ENCODE measurements at regions not wholly inside any gene's neighbourhood (a gene's known extent, or its start where the extent isn't known, plus 50 kb on each side); places are given as distances from the start of the nearest gene placed in this dataset.

DNA sequence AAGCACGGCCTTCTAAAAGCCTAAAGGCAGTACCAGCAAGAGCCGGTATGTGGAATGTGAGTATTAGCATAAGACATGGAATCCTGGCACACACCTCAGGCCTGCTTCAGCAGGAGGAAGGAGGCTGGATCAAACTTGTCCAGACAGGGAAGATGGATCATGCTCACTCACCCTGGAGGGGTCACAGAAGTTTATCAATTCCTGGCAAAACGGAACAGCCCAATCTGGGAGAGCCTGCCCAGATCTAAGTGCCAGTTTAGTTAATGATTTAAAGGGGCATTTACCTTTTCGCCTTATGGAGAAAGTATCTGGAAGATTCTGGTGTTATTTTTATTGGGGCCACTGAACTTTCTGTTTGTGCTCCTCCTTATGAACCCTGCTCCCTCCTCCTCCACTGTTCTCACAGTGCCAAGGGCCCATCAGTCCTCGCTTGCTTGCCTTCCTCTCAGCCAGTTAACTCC, 58.3 kb upstream of the NFE2L2 start:
- no peak overlapping the region for H3K27ac Mint-ChIP-seq
- Histone ChIP-seq H3K27ac (ENCODE audit: low read depth) (no peak overlapping the region), H3K9me2 (ENCODE audit: insufficient read depth) (peaks cover 4% of the 10 kb centered on the region; the same call in 1 of the 2 replicates), H3K4me2 (peak overlapping the region; percentile 22; the same call in 1 of the 2 replicates), H2AFZ (0 out of 2 replicates have a peak overlapping the region, but pooled peaks have one; percentile 28), H3K4me1 (ENCODE audit: insufficient read depth) (no peaks in the 10 kb centered on the region; the same call in 1 of the 2 replicates), H3F3A (replicated peaks; ENCODE audit: low read depth) (no peaks in the 10 kb centered on the region), H3K27me3 (ENCODE audit: insufficient read depth) (no peaks in the 10 kb centered on the region), H4K20me1 (replicated peaks; ENCODE audit: insufficient read depth) (no peaks in the 10 kb centered on the region), H3K79me2 (replicated peaks; ENCODE audit: insufficient read depth) (no peaks in the 10 kb centered on the region), H3K4me3 (no peak overlapping the region), H3K36me3 (ENCODE audit: insufficient read depth) (no peaks in the 10 kb centered on the region)
- DNase-seq (ENCODE audit: low spot score) (peak; percentile 57), ATAC-seq (peak; percentile 92)
- H3K9me3 Mint-ChIP-seq = no peaks in the 10 kb centered on the region; the same call in 2 of the 3 replicates
- no peaks in the 10 kb centered on the region for H3K36me3 Mint-ChIP-seq (ENCODE audit: low read depth)
- no peaks in the 10 kb centered on the region for H3K27me3 Mint-ChIP-seq (ENCODE audit: insufficient read depth, low read depth, poor library complexity)
- TF ChIP-seq, protein P1, sequence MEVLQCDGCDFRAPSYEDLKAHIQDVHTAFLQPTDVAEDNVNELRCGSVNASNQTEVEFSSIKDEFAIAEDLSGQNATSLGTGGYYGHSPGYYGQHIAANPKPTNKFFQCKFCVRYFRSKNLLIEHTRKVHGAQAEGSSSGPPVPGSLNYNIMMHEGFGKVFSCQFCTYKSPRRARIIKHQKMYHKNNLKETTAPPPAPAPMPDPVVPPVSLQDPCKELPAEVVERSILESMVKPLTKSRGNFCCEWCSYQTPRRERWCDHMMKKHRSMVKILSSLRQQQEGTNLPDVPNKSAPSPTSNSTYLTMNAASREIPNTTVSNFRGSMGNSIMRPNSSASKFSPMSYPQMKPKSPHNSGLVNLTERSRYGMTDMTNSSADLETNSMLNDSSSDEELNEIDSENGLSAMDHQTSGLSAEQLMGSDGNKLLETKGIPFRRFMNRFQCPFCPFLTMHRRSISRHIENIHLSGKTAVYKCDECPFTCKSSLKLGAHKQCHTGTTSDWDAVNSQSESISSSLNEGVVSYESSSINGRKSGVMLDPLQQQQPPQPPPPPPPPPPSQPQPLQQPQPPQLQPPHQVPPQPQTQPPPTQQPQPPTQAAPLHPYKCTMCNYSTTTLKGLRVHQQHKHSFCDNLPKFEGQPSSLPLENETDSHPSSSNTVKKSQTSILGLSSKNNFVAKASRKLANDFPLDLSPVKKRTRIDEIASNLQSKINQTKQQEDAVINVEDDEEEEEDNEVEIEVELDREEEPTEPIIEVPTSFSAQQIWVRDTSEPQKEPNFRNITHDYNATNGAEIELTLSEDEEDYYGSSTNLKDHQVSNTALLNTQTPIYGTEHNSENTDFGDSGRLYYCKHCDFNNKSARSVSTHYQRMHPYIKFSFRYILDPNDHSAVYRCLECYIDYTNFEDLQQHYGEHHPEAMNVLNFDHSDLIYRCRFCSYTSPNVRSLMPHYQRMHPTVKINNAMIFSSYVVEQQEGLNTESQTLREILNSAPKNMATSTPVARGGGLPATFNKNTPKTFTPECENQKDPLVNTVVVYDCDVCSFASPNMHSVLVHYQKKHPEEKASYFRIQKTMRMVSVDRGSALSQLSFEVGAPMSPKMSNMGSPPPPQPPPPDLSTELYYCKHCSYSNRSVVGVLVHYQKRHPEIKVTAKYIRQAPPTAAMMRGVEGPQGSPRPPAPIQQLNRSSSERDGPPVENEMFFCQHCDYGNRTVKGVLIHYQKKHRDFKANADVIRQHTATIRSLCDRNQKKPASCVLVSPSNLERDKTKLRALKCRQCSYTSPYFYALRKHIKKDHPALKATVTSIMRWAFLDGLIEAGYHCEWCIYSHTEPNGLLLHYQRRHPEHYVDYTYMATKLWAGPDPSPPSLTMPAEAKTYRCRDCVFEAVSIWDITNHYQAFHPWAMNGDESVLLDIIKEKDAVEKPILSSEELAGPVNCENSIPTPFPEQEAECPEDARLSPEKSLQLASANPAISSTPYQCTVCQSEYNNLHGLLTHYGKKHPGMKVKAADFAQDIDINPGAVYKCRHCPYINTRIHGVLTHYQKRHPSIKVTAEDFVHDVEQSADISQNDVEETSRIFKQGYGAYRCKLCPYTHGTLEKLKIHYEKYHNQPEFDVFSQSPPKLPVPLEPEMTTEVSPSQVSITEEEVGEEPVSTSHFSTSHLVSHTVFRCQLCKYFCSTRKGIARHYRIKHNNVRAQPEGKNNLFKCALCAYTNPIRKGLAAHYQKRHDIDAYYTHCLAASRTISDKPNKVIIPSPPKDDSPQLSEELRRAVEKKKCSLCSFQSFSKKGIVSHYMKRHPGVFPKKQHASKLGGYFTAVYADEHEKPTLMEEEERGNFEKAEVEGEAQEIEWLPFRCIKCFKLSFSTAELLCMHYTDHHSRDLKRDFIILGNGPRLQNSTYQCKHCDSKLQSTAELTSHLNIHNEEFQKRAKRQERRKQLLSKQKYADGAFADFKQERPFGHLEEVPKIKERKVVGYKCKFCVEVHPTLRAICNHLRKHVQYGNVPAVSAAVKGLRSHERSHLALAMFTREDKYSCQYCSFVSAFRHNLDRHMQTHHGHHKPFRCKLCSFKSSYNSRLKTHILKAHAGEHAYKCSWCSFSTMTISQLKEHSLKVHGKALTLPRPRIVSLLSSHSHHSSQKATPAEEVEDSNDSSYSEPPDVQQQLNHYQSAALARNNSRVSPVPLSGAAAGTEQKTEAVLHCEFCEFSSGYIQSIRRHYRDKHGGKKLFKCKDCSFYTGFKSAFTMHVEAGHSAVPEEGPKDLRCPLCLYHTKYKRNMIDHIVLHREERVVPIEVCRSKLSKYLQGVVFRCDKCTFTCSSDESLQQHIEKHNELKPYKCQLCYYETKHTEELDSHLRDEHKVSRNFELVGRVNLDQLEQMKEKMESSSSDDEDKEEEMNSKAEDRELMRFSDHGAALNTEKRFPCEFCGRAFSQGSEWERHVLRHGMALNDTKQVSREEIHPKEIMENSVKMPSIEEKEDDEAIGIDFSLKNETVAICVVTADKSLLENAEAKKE (CRISPR knock-in tag; IDR thresholded peaks at IDR 0.05) = no peak
- TF ChIP-seq, protein P2, sequence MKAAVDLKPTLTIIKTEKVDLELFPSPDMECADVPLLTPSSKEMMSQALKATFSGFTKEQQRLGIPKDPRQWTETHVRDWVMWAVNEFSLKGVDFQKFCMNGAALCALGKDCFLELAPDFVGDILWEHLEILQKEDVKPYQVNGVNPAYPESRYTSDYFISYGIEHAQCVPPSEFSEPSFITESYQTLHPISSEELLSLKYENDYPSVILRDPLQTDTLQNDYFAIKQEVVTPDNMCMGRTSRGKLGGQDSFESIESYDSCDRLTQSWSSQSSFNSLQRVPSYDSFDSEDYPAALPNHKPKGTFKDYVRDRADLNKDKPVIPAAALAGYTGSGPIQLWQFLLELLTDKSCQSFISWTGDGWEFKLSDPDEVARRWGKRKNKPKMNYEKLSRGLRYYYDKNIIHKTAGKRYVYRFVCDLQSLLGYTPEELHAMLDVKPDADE (IDR thresholded peaks at IDR 0.05) = no peak
- TF ChIP-seq POLR2AphosphoS5 (IDR thresholded peaks at IDR 0.05; ENCODE audit: low read depth) (no peak), EZH2phosphoT487 (IDR thresholded peaks at IDR 0.05; ENCODE audit: unreplicated experiment) (no peak), STAT1 (IDR thresholded peaks at IDR 0.05; ENCODE audit: unreplicated experiment) (no peak), CREB1 (CRISPR knock-in tag; IDR thresholded peaks at IDR 0.05; ENCODE audit: low read depth) (no peak), ZNF114 (CRISPR knock-in tag; IDR thresholded peaks at IDR 0.05) (no peak), NANOG (IDR thresholded peaks at IDR 0.05; ENCODE audit: borderline replicate concordance) (no peak), JUNB (IDR thresholded peaks at IDR 0.05; ENCODE audit: unreplicated experiment) (no peak)
- H3K4me3 Mint-ChIP-seq = no peak overlapping the region
- peaks cover 10% of the 10 kb centered on the region; the same call in 2 of the 3 replicates for H3K4me1 Mint-ChIP-seq
